GM18499 (cell line): ENCODE measurements at regions not wholly inside any gene's neighbourhood (a gene's known extent, or its start where the extent isn't known, plus 50 kb on each side); places are given as distances from the start of the nearest gene placed in this dataset.

Experiments
- ATAC-seq: cut with Tn5 transposase; IDR thresholded peaks from one replicate; pipeline ENCODE4 v1.9.1; 2021; ENCODE audit warnings: moderate number of reproducible peaks; ENCODE audit not compliant: insufficient read depth, unreplicated experiment

DNA sequence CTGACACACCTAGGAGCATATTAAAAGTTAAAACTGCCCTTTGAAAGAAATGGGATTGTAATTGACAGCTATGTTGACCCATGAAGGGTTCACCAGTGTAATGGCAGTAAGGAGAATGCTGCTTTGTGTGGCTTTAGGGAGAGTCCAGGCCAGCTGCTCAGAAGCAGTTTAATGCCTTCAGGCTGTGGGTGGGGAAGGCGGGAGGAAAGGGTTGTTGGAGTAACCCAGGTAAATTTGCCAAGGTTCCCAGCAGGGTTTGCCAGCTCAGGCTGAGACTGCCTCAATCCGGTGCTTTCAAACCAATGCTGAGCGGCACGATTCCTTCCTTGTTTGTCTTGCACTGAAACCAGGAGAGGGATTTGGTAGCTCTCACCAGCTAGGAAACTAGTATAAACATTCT lies 637.2 kb downstream of the INHBA start:
- ATAC-seq, result no peak

DNA sequence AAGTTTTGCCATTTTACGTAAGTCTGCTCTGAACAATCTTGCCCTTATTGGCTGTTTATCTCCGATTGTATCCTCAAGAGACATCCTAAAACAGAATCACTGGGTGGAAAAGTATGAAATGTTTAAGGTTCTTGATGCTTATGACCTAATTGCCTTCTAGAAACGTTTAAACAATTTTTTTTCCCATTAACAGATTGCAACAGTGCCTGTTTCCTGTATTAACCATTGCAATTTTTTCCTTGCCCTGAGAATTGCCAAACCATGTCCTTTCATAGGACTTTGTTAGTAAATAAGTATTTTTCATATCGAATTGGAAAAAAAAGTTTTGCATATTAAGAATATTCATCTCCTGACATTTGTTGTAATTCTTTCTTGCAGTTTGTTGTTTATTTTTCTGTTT lies 639.8 kb downstream of the INHBA start:
- no peak for ATAC-seq

DNA sequence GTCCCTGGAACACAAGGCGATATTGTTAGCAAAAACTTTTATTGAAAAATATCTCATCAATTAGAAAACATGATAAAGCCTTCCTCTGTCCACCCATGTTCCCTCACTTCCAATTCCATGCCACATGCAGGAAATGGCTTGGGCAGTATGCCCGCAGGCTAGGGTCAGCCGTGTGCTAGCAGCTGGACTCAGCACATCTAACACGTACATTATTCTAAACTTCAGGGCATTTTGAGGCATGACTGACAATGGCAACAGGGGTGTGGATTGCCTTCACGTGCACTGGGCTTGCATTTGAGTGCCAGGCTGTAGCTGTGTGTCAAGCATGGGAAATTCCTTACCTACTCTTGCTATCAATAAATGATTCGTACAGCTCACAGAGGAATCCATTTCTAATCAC lies 642.1 kb downstream of the INHBA start:
- ATAC-seq, result no peak

DNA sequence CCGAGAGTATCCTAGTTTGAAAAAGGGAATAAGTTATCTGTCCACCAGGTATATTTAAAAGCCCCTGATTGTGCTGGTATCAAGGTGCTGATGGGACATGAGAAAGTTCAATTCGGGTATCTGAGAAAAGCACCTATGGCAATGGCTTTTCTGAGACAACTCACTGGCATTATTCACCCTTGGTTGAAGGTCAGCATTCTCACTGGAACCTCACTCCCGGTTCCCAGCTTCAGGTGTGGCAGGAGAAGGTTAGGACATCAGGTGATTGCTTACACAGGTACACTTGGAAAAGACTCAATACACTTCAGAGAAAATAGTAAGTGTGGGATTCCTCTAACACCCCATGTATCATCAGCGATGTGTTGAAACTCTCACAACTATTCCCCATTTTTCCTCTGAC lies 643.1 kb downstream of the INHBA start:
- no peak for ATAC-seq

DNA sequence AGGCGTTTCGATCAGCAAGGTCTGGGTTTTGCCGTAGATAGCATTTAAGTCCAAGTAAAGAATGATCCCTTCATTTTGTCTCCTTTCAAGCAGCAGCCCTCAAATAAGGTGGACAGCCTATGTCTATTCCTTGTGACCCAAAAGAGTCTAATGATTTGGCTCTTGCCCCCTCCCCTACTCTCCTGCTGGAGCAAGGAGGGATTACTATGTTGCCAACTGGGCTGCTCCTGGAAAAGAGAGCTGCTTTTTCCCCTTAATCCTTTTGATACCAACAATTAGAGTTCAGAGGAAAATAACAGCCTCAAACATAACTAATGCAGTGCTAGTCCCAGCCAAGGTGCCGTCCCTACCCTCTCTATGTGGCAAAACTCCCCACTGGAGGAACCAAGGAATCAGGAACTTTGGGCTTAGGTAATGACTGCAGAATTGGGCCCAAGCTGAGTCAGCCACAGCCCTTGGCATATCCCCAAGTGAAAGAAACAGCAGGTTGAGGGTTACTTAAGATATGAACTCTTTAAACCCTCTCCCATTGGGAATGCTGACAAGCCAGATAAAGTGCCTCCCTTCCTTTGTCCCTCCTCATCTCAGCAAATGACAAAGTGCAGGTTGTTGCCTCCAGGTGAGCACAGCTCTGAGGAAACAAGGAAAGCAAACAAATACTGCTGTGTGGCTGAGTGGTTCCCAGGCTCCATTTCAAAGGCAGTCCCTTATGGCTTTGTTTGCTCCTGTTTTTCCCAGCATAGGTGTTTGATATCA lies 643.7 kb downstream of the INHBA start:
- no peak for ATAC-seq

DNA sequence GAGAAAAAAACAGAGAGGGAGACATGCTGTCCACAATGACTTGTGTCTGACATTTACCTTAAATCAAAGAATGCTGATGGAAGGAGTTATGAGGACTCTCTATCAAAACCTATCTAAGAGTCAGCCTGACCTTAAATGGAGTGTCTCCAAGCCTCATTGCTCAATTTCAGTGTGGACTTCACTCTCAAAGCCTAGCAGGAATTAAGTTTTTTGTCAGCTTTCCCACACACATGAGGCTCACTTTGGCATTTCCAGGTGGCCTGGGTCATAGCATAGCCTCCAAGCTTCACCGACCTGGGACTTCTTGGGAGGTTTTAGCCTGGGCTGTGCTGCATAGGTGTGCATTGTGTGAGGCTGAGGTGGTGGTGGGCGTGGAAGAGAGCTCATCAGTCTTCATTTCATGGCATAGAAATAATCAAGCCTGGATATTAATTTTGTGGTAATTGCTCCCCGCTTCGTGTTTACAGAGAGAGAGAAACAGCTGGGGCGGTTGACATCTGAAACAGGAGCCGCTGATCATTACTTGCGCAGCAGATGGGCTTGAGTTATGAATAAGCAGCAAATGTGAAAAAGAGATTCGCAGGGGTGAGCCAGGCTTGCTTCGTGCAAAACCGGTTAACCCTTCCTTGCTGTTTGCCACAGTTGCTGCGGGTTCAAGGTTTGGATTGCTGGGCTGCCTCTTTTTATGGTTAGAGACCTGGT lies 647.8 kb downstream of the INHBA start:
- ATAC-seq, result no peak

DNA sequence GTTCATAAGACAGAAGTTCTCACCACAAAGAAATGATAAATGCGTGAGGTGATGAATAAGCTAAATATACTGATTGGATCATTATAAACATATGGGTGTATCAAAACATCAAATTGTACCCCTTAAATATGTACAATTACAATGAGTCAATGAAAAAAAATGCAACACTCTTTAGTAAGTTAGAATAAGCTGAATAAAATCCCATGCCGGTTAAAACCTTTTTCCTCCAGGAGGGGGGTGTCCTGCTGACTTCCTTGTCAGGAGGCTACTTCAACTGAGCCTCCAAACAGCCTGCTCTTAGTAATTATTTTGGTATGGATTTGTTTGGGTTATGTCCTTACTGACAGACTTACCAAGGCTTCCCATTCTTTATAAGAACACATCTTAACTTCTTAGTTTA lies 649.1 kb downstream of the INHBA start:
- ATAC-seq, result no peak

DNA sequence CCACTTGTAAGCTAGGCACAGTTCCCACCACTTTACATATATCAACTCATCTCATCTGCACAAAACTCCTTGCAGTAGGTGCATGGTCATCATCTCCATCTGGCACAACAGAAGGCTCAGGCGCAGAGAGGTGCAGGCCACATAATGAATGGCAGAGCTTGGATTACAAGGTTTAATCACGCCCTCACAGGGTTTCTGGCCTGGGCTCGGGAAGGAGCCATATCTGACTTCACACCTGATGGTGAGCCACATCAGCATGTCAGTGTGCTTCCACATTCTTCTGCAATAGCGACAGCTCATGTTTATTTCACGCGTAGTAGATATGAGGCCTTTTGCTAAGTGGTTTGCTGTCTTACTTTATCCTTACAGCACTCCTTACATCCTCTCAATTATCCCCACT lies 650.2 kb downstream of the INHBA start:
- ATAC-seq, result no peak

DNA sequence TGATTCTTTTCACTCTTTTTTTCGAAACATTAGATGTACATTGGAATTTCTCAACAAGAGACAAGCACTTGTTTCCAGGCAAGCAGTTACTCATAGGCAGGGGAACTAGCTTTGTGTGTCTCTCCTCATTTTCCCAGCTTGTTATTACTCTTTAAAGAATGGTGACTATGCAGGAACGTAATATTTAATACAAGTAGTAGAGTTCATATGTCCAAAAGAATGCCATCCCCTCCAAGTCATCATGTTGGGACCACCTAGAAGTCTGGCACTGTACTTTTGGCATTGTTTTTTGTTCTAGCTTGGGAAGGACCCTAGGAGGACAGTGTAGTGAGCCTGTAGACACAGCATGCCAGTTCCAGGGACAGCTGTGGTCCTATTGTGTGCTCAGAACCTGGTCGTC lies 650.7 kb downstream of the INHBA start:
- ATAC-seq, result no peak

DNA sequence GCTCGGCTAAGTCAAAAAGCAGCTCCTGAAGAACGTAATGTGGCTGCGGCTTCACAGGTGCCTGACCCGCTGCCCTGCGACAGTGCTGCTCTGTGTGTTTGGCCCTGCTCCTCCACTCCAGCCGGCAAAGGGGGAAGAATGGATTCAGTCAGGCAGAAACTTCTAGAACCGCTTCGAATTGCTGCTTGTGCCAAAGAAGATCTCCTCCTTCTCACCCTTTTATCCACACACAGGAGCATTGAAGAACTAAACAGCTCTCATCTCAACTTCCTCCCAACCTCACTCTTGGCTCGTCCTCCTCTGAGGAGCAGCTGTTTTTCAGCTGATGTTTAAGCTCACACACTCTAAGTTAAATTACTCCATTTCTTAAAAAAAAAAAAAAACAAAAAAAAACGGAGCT lies 651.4 kb downstream of the INHBA start:
- ATAC-seq, result no peak

DNA sequence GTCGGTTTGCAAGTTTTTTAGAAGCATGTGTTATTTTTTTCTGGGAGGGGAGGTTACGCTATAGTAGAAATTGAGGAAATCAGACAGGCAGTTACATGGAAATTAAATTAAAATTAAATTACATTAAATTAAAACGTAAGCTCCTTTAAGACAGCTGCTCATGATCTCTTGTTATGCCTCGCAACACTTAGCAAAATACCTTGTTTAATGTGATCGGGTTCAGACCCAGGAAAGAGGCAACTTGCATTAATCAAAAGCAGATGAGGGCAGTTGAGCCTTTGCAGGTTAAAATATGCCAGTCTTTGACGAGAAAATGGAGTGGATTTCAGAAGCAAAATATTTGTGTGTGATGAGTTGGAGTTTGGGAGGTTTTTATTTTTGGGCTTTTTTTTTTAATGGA lies 651.8 kb downstream of the INHBA start:
- ATAC-seq, result no peak

DNA sequence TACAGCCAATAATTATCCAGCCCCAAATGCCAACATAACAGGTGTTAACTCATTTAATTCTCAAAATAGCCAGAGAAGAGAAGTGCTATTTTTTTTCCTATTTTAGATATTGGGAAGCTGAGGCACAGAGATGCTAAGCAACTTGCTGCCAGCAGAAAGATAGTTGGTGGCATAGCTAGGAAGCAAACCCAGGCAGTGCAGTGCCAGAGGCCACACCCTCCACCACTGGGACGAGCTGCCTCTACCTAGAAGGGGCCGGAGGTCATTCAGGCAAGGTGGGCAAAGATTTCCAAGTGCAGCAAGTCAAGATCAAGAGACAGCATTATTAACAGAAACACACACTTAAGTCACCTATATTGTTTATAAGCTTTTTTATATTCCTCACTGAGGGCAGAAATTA lies 654.1 kb downstream of the INHBA start:
- no peak for ATAC-seq

DNA sequence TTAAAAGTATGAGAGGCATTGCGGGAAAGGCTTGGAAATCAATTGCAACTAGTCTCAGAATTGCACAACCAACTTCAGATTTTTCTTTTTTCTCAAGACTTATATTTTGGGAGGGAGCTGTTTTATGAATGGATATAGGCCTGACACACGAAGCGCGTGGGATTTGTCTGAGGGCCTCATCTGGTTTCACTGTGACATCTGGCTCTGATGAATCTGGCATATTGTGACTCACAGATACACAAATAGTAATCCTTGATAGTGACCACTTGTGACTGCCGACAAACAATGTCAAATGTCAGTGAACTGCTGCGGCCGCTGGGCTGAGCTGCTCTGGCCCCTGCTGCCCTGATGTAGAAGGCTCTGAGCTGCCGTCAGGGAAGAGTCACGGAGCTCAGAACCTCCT lies 655.1 kb downstream of the INHBA start:
- ATAC-seq, result no peak

DNA sequence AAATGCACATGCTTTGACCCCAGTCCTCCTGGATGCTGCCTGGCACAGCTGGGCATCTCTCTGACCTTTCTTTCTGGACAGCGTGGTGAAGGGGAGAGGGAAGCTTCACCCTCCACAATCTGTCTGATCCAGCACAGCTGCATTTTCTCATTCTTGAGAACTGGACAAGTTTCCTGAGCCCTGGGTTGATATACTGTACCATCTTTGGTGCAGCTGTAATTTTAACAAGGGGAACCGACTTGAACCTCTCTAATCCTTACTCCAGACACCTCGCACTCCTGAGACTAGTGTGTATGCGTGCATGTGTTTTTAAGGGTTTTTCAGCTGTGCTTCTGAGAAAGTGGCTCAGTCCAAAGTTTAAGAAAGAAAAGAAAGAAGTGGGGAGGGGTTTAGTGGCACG lies 655.7 kb downstream of the INHBA start:
- no peak for ATAC-seq

DNA sequence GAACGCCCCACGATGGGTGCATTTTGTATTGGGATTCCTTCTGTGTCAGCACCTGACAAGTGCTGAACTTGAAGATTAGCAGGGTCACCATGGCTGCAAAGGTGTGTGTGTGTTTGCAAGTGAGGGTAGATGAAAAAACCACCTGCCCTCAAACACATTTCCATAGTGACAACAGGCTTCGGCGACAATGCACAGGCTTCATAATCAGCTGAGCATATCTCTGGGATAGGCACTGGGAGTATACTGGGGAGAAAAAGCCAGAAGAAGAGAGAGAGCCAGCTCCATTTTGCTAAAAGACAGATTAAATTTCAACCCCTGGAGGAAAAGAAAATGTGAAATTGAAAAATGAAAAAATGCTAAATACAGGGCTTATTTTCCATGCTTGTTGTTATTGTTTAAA lies 656.1 kb downstream of the INHBA start:
- ATAC-seq, result no peak

DNA sequence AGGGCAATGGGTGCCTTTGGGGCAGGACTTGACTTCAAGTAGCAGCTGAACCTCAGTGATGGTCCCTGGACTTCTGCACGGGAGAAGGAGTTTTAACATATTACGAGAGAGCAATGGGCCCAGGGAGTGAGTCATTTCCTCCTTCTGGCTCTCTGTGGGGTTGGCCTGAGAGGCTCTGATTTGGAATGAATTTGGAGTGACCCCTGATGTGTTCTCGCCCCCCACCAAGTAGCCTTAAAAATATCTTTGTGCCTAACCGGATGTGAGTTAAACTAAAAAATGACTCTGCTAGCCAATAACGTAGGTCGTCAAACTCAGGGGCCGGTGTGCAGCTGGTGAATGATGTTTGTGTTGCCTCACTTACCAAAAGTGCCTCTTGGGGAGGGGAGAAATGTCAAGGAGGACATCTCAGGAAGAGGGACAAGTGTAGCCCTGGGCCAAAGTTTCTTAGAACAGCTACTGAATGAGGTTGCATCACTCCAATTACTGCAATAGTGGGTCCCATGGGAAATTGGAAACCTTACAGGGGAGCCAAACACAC lies 656.6 kb downstream of the INHBA start:
- no peak for ATAC-seq

DNA sequence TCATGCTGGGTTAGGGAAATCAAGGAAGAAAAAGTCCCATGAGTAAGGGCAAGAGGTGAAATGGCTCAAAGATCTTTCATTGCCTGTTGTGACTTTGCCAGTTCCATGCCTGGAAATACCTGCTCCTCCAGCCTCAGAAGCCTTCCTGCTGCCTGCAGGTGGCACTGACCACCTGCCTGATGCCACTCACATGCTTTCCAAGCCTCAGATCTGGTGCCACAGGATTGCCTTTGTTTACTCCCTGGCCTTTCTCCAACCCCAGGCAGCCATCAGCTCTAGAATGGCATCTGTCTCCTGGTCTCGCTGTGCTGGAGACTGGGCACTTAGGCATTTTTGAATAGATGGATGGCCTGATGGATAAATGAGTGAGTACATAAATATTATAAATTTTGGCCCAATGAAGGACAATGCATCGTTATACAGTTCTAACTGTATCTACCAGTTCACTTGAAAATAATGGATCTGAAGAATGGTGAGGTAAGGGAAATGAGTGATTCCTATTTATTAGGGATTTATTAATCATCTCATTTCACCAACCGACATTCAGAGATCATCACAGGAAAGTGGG lies 657.2 kb downstream of the INHBA start:
- ATAC-seq, result no peak

DNA sequence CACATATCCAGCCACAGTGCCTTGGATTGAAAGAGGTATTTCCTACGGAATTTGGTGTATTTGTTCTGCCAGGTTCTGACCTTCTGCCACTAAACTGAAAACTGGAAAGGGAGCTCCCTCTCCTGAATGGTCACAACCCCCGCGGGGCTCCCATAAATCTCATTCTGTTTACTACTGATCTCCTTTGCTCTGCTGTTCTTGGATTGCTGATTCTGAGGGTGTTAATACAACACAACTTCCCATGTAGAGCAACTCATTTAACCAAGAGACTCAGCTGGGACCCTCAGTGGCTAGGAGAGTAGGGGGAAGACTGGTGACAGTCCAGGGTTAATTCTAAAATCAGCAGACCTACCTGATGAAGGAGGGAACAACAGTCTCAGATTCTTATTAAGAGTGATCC lies 662.9 kb downstream of the INHBA start:
- no peak for ATAC-seq

DNA sequence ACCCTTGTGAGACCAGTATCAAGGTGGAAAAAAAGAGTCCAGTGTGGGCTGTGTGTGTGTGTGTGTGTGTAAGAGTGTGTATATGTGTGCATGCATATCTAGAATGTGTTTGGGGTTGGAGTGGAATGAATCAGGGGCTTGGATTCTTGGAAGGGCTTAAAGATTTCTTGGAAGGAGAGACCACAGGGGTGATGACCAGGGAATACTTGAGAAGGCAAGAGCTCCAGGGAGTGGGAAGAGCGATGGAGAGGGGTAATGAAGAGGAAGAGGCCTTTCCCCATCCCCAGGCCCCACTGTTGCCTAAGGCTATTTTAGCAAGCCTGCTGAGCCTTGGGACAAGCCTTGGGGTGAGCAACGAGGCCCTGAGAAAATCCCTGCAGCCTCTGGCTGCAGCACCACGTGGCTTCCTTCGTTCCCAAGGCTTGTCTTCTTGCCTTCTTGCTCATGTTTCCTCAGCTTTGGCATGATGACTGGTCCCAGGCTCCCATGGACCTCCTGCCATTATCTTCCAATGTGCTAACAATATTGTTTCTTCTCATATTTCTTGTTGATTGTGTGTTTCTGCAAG lies 663.4 kb downstream of the INHBA start:
- ATAC-seq, result no peak

DNA sequence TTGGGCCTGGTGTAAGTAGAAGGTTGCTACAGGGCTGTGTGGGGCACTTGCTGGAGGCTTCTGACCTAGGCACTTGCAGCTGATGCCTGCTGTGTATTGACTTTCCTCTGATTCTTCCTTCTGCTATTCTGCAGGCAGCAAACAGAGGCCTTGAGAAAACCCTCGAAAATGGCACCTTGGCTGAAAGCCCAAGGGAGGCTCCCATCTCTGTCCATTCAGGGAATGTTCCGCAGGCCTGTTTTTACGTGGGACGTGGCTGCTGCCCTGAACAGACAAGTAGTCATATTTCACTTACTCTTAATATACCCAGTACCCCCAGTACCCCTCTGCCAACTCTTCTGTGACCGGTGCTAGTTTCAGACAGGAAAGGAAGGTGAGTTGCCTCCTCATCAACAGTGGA lies 664.7 kb downstream of the INHBA start:
- ATAC-seq, result no peak

DNA sequence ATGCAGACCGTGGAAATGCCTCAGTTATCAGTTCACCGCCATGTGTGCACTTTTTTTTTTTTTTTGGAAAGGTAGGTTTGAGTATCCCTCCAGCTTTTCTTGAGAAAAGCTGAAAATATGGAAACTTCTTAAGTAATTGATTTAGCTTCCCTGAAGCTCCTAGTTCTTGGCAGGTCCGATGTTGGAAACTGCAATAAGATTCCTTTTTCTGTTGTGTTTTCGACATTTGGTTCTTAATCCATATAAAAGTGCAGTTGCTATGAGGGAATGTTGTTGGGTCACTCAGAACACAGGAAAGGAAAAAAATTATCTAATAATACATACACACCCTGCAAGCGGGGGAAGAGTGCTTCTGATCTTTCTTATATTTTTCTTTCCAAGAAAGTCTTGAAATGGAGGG lies 665.2 kb downstream of the INHBA start:
- no peak for ATAC-seq
